Stomach (tissue), 4 donors: ENCODE measurements at regions not wholly inside any gene's neighbourhood (a gene's known extent, or its start where the extent isn't known, plus 50 kb on each side); places are given as distances from the start of the nearest gene placed in this dataset.

Experiments used
- CTCF ChIP-seq, 7 experiments: fragments of 450-650 bp in 4 of 7; fragments of 200-600 bp in 3 of 7; sonication (generic) in 3 of 7; IDR thresholded peaks; one replicate each; pipeline ENCODE4 v1.5.1; 2016 to 2019; ENCODE audit warnings: antibody characterized with exemption in 7 of 7, control low read depth in 2 of 7, mild to moderate bottlenecking in 1 of 7
- EP300 ChIP-seq: sonication (generic); formaldehyde crosslinking; IDR thresholded peaks from one replicate; pipeline ENCODE4 v1.6.1; 2017; ENCODE audit warnings: antibody characterized with exemption
- POLR2A ChIP-seq, 4 donors: fragments of 450-650 bp; IDR thresholded peaks; one replicate each; pipeline ENCODE4 v1.6.1; 2016; ENCODE audit warnings: antibody characterized with exemption in 4 of 4, control low read depth in 2 of 4, mild to moderate bottlenecking in 1 of 4, moderate library complexity in 1 of 4

GRCh38 chr17:72555052-72555451, 434.2 kb downstream of the SOX9 start:
- TF ChIP-seq CTCF (IDR thresholded peaks at IDR 0.05), result no peak
- TF ChIP-seq EP300, result no peak
- TF ChIP-seq POLR2A (IDR thresholded peaks at IDR 0.05), result no peak
